ENCODE measurements at regions not wholly inside any gene's neighbourhood (a gene's known extent, or its start where the extent isn't known, plus 50 kb on each side); places are given as distances from the start of the nearest gene placed in this dataset.
"Not testable (repeated sequence)": the region's sequence is repeated elsewhere in the genome, so short reads cannot be mapped to it uniquely, and the experiment has no call there.

DNA sequence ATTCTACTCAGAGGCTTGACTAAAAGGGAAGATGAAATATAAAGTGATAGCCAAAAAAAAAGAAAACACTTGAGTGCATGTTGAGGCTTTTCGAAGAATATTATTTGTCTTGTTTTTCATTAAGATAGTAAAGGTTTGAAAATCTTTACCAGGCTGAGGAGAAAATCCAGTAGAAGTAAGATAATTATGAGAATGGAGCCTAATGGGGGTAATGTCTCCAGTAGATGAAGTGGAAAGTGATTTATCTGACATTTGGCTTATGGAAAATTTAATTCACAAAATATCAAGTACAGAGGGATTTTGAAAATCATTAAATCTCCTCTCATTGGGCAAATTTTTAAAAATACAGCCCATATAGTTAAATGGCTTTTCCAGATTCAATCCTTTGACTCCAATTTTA is 274.9 kb downstream of the SPRY2 start:
- H3K4me1 ChIP-seq = no peaks in the 10 kb centered on the region
- no peak for ATAC-seq (ENCODE audit: low FRiP score in 2 of 2)
- TF ChIP-seq POLR2AphosphoS5 (IDR thresholded peaks at IDR 0.05) (no peak), POLR2A (IDR thresholded peaks at IDR 0.05) (no peak), EP300 (IDR thresholded peaks at IDR 0.05) (no peak)
- TF ChIP-seq, protein P1, sequence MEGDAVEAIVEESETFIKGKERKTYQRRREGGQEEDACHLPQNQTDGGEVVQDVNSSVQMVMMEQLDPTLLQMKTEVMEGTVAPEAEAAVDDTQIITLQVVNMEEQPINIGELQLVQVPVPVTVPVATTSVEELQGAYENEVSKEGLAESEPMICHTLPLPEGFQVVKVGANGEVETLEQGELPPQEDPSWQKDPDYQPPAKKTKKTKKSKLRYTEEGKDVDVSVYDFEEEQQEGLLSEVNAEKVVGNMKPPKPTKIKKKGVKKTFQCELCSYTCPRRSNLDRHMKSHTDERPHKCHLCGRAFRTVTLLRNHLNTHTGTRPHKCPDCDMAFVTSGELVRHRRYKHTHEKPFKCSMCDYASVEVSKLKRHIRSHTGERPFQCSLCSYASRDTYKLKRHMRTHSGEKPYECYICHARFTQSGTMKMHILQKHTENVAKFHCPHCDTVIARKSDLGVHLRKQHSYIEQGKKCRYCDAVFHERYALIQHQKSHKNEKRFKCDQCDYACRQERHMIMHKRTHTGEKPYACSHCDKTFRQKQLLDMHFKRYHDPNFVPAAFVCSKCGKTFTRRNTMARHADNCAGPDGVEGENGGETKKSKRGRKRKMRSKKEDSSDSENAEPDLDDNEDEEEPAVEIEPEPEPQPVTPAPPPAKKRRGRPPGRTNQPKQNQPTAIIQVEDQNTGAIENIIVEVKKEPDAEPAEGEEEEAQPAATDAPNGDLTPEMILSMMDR (IDR thresholded peaks at IDR 0.05) = no peak
- H3K27me3 ChIP-seq = no peaks in the 10 kb centered on the region
- no peak overlapping the region for H3K27ac ChIP-seq
- H3K4me3 ChIP-seq = no peak overlapping the region
- WGBS, 2 donors = 0 to 72% methylated on average over 1 of the region's 1 CpG
- no peak for DNase-seq
- no peaks in the 10 kb centered on the region for H3K9me3 ChIP-seq
- no peaks in the 10 kb centered on the region for H3K36me3 ChIP-seq

DNA sequence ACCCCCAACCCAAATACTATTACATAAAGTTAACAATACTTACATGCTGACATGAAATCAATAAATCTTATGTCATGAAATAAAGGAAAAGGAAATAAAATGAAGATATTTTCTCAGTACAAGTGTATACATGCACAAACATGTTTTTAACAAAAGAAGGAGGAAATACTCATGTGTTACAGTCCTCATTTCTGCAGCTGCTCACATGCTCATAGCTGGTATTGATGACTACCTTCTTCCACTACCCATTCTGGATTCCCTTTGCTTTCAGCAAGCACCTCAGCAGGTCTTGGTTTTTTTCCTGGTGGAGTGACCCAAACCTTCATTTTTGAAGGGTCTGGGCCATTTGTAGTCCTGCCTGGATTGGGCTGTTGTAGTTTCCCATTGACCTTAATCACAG is 278.5 kb downstream of the SPRY2 start:
- not testable (repeated sequence) for H3K4me3 ChIP-seq; H3K4me1 ChIP-seq; H3K27ac ChIP-seq; DNase-seq; ATAC-seq (ENCODE audit: low FRiP score in 2 of 2); H3K36me3 ChIP-seq; H3K27me3 ChIP-seq; H3K9me3 ChIP-seq

DNA sequence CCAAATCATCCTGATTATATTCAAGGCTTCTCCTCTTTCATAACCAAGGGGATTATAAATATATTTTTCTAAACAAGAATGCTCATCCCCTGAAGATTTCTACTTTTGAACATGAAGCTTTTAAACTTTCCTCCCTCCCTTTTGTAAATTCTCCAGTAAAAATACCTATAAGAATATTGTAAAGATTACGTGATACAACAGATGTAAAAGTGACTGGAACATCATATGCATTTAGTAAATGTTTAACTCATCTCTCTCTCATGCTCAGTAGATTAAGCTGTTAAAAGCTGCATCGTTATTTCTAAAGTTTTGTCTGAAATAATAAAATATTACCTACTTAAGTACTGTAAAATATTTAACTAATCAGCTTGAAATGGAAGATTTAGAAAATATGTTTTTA is 281.1 kb downstream of the SPRY2 start:
- ATAC-seq (ENCODE audit: low FRiP score in 2 of 2) = no peak
- no peaks in the 10 kb centered on the region for H3K4me1 ChIP-seq
- H3K27me3 ChIP-seq = no peaks in the 10 kb centered on the region
- H3K4me3 ChIP-seq = no peak overlapping the region
- no peak for TF ChIP-seq POLR2AphosphoS5 (IDR thresholded peaks at IDR 0.05)
- no peak for TF ChIP-seq POLR2A (IDR thresholded peaks at IDR 0.05)
- no peak for TF ChIP-seq EP300 (IDR thresholded peaks at IDR 0.05)
- TF ChIP-seq, protein P1 (IDR thresholded peaks at IDR 0.05) = no peak
- no peak overlapping the region for H3K27ac ChIP-seq
- H3K36me3 ChIP-seq = no peaks in the 10 kb centered on the region
- no peaks in the 10 kb centered on the region for H3K9me3 ChIP-seq
- DNase-seq = no peak
- WGBS, 2 donors = 83 to 92% methylated on average over 2 of the region's 2 CpGs

DNA sequence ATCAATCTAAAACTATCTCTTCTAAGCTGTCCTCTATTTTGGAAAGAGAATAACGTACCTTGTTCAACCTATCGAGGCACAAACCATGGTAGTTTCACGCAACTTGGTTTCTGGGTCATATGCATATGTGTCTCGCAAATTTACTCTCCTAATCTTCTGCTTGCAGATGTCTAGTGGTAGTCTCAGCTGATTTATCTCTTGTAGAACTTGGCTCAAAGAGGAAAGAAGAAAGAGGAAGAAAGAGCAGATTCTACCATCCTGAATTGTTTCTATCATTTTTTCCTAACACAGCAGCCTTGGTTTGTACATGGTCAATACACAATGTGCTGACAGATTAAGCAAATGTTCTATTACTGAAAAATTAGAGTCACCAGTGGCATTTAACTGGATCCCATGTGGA is 282.3 kb downstream of the SPRY2 start:
- no peak overlapping the region for H3K4me3 ChIP-seq
- H3K27me3 ChIP-seq = no peaks in the 10 kb centered on the region
- H3K4me1 ChIP-seq = no peaks in the 10 kb centered on the region
- no peak for TF ChIP-seq EP300 (IDR thresholded peaks at IDR 0.05)
- TF ChIP-seq, protein P1 (IDR thresholded peaks at IDR 0.05) = no peak
- no peak for TF ChIP-seq POLR2AphosphoS5 (IDR thresholded peaks at IDR 0.05)
- TF ChIP-seq POLR2A (IDR thresholded peaks at IDR 0.05) = no peak
- 80 to 98% methylated on average over 4 of the region's 4 CpGs for WGBS, 2 donors
- no peak overlapping the region for H3K27ac ChIP-seq
- DNase-seq (no peak), ATAC-seq (ENCODE audit: low FRiP score in 2 of 2) (no peak)
- no peaks in the 10 kb centered on the region for H3K9me3 ChIP-seq
- no peaks in the 10 kb centered on the region for H3K36me3 ChIP-seq

DNA sequence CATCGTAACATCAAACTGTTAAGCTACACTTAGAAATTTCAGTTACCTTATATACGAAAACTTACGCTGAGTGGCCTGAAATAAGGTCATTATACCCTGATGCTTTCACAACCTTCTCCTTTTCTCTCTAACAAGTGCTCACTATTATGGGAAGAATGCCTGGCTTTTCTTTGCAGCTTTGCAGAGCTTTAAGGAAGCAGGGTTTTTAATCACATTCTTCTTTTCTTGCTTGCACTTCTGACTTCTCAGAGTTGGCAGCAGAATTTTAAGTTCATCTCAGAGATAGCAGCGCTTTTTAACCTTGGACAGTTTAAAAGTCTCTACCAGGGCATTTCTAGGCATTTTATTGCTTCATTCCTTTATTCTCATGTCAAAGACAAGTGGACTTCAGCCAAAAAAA is 285.1 kb downstream of the SPRY2 start:
- WGBS, 2 donors = 77 to 82% methylated on average over 4 of the region's 4 CpGs
- Histone ChIP-seq H3K4me3 (no peak overlapping the region), H3K9me3 (no peaks in the 10 kb centered on the region), H3K27ac (no peak overlapping the region), H3K27me3 (no peaks in the 10 kb centered on the region), H3K36me3 (no peaks in the 10 kb centered on the region), H3K4me1 (no peaks in the 10 kb centered on the region)
- DNase-seq = no peak
- no peak for TF ChIP-seq EP300 (IDR thresholded peaks at IDR 0.05)
- no peak for TF ChIP-seq POLR2AphosphoS5 (IDR thresholded peaks at IDR 0.05)
- no peak for TF ChIP-seq POLR2A (IDR thresholded peaks at IDR 0.05)
- TF ChIP-seq, protein P1 (IDR thresholded peaks at IDR 0.05) = no peak
- ATAC-seq (ENCODE audit: low FRiP score in 2 of 2) = no peak
